HCT116 (cell line): ENCODE measurements at regions not wholly inside any gene's neighbourhood (a gene's known extent, or its start where the extent isn't known, plus 50 kb on each side); places are given as distances from the start of the nearest gene placed in this dataset.

Experiments
- ATAC-seq: fragments of 200-7000 bp; cut with Tn5 transposase; 2 replicates; pipeline ENCODE4 v1.9.1; 2020; ENCODE audit warnings: mild to moderate bottlenecking, moderate library complexity
- BruUV-seq: library from RNA; stranded (reverse); fragments of 400-500 nt; replicated peaks from 2 replicates; lab custom pipeline; 2021; lab: Mats Ljungman, UMichigan
- CTCF ChIA-PET: fragments of 300-600 bp; sonication (Branson Sonifier 250); formaldehyde crosslinking; loops from one replicate; lab custom pipeline; 2021; ENCODE audit warnings: antibody characterized with exemption; lab: Charles Lee
- POLR2A ChIA-PET: fragments of 300-600, 350-600 bp; sonication (Branson Sonifier 250); formaldehyde crosslinking; loops from one replicate; lab custom pipeline; 2021; ENCODE audit warnings: antibody characterized with exemption; lab: Charles Lee
- RAD21 ChIA-PET, 2 experiments: fragments of 300-600 bp; sonication (Branson Sonifier 250); formaldehyde crosslinking; loops; one replicate each; lab custom pipeline; 2023; ENCODE audit warnings: low total read pairs in 2 of 2; ENCODE audit not compliant: uncharacterized antibody in 2 of 2, unreplicated experiment in 2 of 2, low non-redundant PET in 1 of 2; lab: Charles Lee
- DNase-seq: peaks from one replicate; pipeline ENCODE4 v3.0.0-alpha.2; 2010; ENCODE audit warnings: low read depth, low spot score
- H2AFZ ChIP-seq: fragments of 200-600 bp; shearing (Covaris generic), sonication (generic); 2 replicates; pipeline ENCODE4 v1.6.1; 2017; ENCODE audit warnings: low read depth, mixed run types, mixed read lengths, antibody characterized with exemption, low read length; ENCODE audit not compliant: poor library complexity, severe bottlenecking
- H3K27ac ChIP-seq: 2 replicates; pipeline ENCODE4 v1.5.1; 2012; ENCODE audit warnings: low read depth, low read length
- H3K27me3 ChIP-seq: fragments of 200-600 bp; sonication (generic); 2 replicates; pipeline ENCODE4 v1.6.1; 2016; ENCODE audit warnings: mixed run types, low read length, mixed read lengths; ENCODE audit not compliant: insufficient read depth
- H3K36me3 ChIP-seq, 2 experiments: fragments of 200-500 bp in 1 of 2; fragments of 200-600 bp in 1 of 2; sonication (Bioruptor generic) in 1 of 2; sonication (generic) in 1 of 2; 2 replicates each; pipeline versions ENCODE4 v1.5.1 to v1.6.1; 2014 to 2016; ENCODE audit warnings: low read length in 2 of 2, inconsistent platforms in 1 of 2, mixed read lengths in 1 of 2, mixed run types in 1 of 2; ENCODE audit not compliant: insufficient read depth in 2 of 2, control insufficient read depth in 1 of 2
- H3K4me1 ChIP-seq, 2 experiments: fragments of 200-600 bp in 1 of 2; sonication (generic) in 1 of 2; 2 replicates each; pipeline versions ENCODE4 v1.5.1 to v1.6.1; 2012 to 2017; ENCODE audit warnings: low read length in 2 of 2, inconsistent platforms in 1 of 2, mild to moderate bottlenecking in 1 of 2, mixed read lengths in 1 of 2, mixed run types in 1 of 2, moderate library complexity in 1 of 2; ENCODE audit not compliant: insufficient read depth in 2 of 2, control insufficient read depth in 1 of 2
- H3K4me2 ChIP-seq: fragments of 200-600 bp; sonication (generic); 2 replicates; pipeline ENCODE4 v1.6.1; 2017; ENCODE audit warnings: mixed run types, low read length, mixed read lengths
- H3K4me3 ChIP-seq, 2 experiments: fragments of 200-600 bp in 1 of 2; sonication (generic) in 1 of 2; replicated peaks in 1 of 2; 2 replicates each; pipeline ENCODE4 v1.5.1; 2011 to 2016; ENCODE audit warnings: low read length in 2 of 2, control low read depth in 1 of 2, low read depth in 1 of 2, mild to moderate bottlenecking in 1 of 2, mixed read lengths in 1 of 2, mixed run types in 1 of 2
- H3K79me2 ChIP-seq: fragments of 200-600 bp; sonication (generic); 2 replicates; pipeline ENCODE4 v1.6.1; 2017; ENCODE audit warnings: mild to moderate bottlenecking, mixed run types, low read length, moderate library complexity, mixed read lengths; ENCODE audit not compliant: insufficient read depth
- H3K9ac ChIP-seq: fragments of 200-600 bp; sonication (generic); 2 replicates; pipeline ENCODE4 v1.6.1; 2016; ENCODE audit warnings: low read length, mixed read lengths
- H3K9me2 ChIP-seq: fragments of 200-600 bp; sonication (generic), shearing (Covaris generic); 2 replicates; pipeline ENCODE4 v1.6.1; 2017; ENCODE audit warnings: mixed run types, mild to moderate bottlenecking, moderate library complexity; ENCODE audit not compliant: insufficient read depth
- H3K9me3 ChIP-seq, 2 experiments: fragments of 200-500 bp in 1 of 2; fragments of 200-600 bp in 1 of 2; sonication (Bioruptor generic) in 1 of 2; sonication (generic) in 1 of 2; 2 replicates each; pipeline ENCODE4 v1.6.1; 2014 to 2017; ENCODE audit warnings: low read length in 2 of 2, mixed read lengths in 2 of 2, inconsistent platforms in 1 of 2, low read depth in 1 of 2, mild to moderate bottlenecking in 1 of 2, mixed run types in 1 of 2, moderate library complexity in 1 of 2; ENCODE audit not compliant: control insufficient read depth in 1 of 2, insufficient read depth in 1 of 2
- H4K20me1 ChIP-seq: fragments of 200-600 bp; sonication (generic), shearing (Covaris generic); 2 replicates; pipeline ENCODE4 v1.6.1; 2017; ENCODE audit warnings: mixed run types, mild to moderate bottlenecking, moderate library complexity; ENCODE audit not compliant: insufficient read depth
- ATF3 ChIP-seq: IDR thresholded peaks from 2 replicates; pipeline ENCODE4 v1.6.1; 2012
- EGR1 ChIP-seq: IDR thresholded peaks from 2 replicates; pipeline ENCODE4 v1.6.1; 2012; ENCODE audit warnings: low read depth
- ELF1 ChIP-seq: IDR thresholded peaks from 2 replicates; pipeline ENCODE4 v1.6.1; 2012; ENCODE audit warnings: low read depth, borderline replicate concordance
- EZH2 ChIP-seq: fragments of 200-600 bp; sonication (generic); IDR thresholded peaks from 2 replicates; pipeline ENCODE4 v1.6.1; 2017; ENCODE audit warnings: antibody characterized with exemption, mixed run types
- FOSL1 ChIP-seq: IDR thresholded peaks from 2 replicates; pipeline ENCODE4 v1.6.1; 2012; ENCODE audit warnings: low read depth
- JUND ChIP-seq: IDR thresholded peaks from 2 replicates; pipeline ENCODE4 v1.6.1; 2012
- MAX ChIP-seq: IDR thresholded peaks from 2 replicates; pipeline ENCODE4 v1.6.1; 2012
- POLR2AphosphoS5 ChIP-seq: IDR thresholded peaks from 2 replicates; pipeline ENCODE4 v1.6.1; 2011; ENCODE audit warnings: mild to moderate bottlenecking, low read depth, low read length, moderate library complexity
- RAD21 ChIP-seq: IDR thresholded peaks from 2 replicates; pipeline ENCODE4 v1.6.1; 2012; ENCODE audit warnings: low read depth, mild to moderate bottlenecking
- REST ChIP-seq: IDR thresholded peaks from 2 replicates; pipeline ENCODE4 v1.6.1; 2012; ENCODE audit warnings: low read depth
- SIN3A ChIP-seq: IDR thresholded peaks from 2 replicates; pipeline ENCODE4 v1.6.1; 2012; ENCODE audit warnings: low read depth
- SRF ChIP-seq: IDR thresholded peaks from 2 replicates; pipeline ENCODE4 v1.6.1; 2012; ENCODE audit warnings: low read depth
- TCF7L2 ChIP-seq: IDR thresholded peaks from 2 replicates; pipeline ENCODE4 v1.7.0; 2011; ENCODE audit warnings: borderline replicate concordance, inconsistent platforms; ENCODE audit not compliant: insufficient read depth, insufficient read length; ENCODE audit errors: extremely low read depth
- ZFX ChIP-seq: fragments of 450-650 bp; IDR thresholded peaks from 2 replicates; pipeline ENCODE4 v1.6.1; 2017
- intact Hi-C: fragments of 100-400 bp; cut with micrococcal nuclease; formaldehyde crosslinking; loops from 2 replicates; pipeline ENCODE4 v1.10.0; 2022

GRCh38 chr9:74071502-74071901 lies 425.6 kb upstream of the RORB start (continued):
- no peak for TF ChIP-seq REST

GRCh38 chr9:74073897-74074296 lies 423.2 kb upstream of the RORB start:
- Histone ChIP-seq H3K27ac (no peak overlapping the region), H3K9ac (no peak overlapping the region), H4K20me1 (no peaks in the 10 kb centered on the region), H3K4me3 (no peak overlapping the region), H3K79me2 (no peaks in the 10 kb centered on the region), H3K36me3 (no peaks in the 10 kb centered on the region), H2AFZ (no peak overlapping the region), H3K9me2 (no peaks in the 10 kb centered on the region), H3K4me2 (no peak overlapping the region), H3K27me3 (no peaks in the 10 kb centered on the region), H3K9me3 (no peaks in the 10 kb centered on the region; a peak in 2 of 4 replicates), H3K4me1 (no peaks in the 10 kb centered on the region)
- ATAC-seq (no peak), DNase-seq (no peak)
- no peak for TF ChIP-seq ELF1
- no peak for TF ChIP-seq ZFX
- TF ChIP-seq EGR1: no peak
- TF ChIP-seq JUND: no peak
- no peak for TF ChIP-seq MAX
- no peak for TF ChIP-seq SIN3A
- no peak for TF ChIP-seq EZH2
- no peak for TF ChIP-seq TCF7L2
- TF ChIP-seq POLR2AphosphoS5: no peak
- TF ChIP-seq REST: no peak
- TF ChIP-seq FOSL1: no peak
- TF ChIP-seq RAD21: no peak
- no peak for TF ChIP-seq SRF
- TF ChIP-seq ATF3: no peak
- POLR2A ChIA-PET: no interaction called here
- intact Hi-C loops: no loop called here
- CTCF ChIA-PET: no interaction called here
- BruUV-seq: no TSS peak
- RAD21 ChIA-PET: no interaction called here
